Fibroblast of peridontal ligament (primary cell): ENCODE measurements at regions not wholly inside any gene's neighbourhood (a gene's known extent, or its start where the extent isn't known, plus 50 kb on each side); places are given as distances from the start of the nearest gene placed in this dataset.
"Not testable (repeated sequence)": the region's sequence is repeated elsewhere in the genome, so short reads cannot be mapped to it uniquely, and the experiment has no call there.

ENCODE experiments used
- DNase-seq: peaks from one replicate; pipeline ENCODE4 v3.0.0-alpha.2; 2010; ENCODE audit errors: extremely low read depth

DNA sequence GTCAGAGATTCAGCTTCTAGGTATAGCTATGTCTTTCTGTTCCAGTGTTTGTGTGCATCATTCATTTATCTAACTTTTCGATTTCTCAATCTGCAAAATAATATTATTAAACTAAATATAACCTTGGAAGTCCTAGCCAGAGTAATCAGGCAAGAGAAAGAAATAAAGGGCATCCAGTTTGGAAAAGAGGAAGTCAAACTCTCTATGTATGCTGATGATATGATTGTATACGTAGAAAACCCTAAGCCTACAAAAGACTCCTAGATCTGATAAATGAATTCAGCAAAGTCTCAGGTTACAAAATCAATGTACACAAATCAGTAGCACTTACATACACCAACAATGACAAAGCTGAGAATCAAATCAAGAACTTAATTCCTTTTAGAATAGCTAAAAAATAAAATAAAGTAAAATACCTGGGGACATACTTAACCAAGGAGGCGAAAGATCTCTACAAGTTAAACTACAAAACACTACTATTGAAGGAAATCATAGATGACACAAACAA is 718.2 kb downstream of the NTRK3 start:
- no peak for DNase-seq

- DNase-seq, result no peak
These were observed 719.2 kb downstream of the NTRK3 start for GRCh38 chr15:87537295-87537694.

DNA sequence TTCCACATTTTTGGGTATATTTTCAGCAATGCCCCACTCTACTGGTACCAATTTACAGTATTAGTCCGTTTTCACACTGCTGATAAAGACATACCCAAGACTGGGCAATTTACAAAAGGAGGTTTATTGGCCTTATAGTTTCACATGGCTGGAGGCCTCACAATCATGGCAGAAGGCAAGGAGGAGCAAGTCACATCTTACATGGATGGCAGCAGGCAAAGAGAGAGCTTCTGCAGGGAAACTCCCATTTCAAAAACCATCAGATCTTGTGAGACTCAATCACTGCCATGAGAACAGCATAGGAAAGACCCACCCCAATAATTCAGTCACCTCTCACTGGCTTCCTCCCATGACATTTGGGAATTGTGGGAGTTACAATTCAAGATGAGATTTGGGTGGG is 722.9 kb downstream of the NTRK3 start:
- not testable (repeated sequence) for DNase-seq

GRCh38 chr15:87528873-87529272 is 727.7 kb downstream of the NTRK3 start:
- DNase-seq, result peak; percentile 60

GRCh38 chr15:87527875-87528274 is 728.7 kb downstream of the NTRK3 start:
- DNase-seq, result no peak

DNA sequence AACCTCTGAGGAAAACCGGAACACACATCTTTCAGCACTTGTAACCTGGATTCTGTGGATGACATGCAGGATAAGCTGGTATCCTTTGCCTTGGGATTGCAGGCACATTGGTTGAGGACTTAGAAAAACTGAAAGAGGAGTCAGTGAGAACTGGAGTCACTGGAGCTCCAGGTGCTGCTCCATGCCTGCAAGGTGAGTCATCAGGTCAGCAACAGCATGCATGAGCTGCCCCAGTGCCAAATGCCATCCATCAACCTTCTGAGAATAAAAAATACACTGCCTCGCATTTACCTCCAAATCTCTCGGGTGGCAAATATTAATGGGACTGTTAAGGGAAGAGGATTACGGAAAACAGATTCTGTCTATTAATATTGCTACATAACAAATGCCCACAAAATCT is 729.1 kb downstream of the NTRK3 start:
- no peak for DNase-seq

DNA sequence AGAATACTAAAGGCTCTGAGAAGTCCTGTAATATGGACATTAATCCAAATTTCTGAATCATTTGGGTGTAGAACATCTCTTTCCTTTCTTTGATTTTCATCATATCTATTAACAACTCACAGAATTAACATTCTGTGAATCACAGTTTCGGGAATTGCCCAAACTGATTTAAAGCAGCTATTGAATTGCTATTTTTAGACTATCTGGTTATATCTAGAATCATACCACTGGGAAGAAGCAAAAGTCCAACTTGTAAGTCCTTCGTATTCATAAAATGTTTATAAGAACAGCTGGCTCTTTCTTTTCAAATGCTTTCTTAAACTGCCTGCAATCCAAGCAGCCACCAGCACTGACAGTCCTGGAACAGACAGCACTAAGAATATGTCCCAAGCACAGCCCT is 733.0 kb downstream of the NTRK3 start:
- peak; percentile 40 for DNase-seq

DNA sequence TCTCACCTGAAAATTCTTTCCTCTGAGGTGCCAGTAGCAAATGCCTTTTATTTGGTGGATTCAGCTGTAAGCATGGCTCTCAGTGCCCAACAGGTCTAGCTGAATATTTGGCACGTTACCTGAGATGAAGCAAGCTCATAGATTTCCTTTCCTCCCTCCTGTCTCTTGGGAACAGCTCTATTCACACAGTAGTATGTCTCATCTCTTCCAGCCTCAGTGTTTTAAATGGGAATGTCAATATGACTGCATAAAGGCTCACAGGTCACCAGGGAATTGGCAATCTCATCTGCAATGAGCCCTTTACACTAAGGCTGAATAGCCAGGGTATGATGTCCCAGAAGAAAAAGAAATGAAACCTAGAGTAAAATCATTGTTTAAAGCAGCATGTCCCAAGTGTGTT is 733.5 kb downstream of the NTRK3 start:
- DNase-seq, result peak; percentile 49

DNA sequence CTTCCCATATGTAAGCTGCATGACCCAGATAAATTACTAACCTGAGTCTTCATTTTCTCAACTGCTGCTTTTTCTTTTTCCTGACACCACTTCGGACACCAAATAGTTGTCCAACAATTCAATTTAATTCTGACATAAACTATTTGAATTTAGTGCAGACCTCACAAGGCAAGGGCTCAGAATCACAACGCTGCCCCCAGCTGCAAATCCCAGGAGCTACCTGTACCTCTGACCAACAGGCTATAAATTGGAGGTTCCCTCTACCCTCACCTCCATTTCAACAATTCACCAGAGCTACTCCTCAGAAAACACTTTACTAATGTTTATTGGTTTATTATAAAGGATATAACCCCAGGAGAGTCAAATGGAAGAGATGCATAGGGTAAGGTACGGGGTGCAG is 737.6 kb downstream of the NTRK3 start:
- DNase-seq, result no peak

GRCh38 chr15:87508086-87508485 is 748.5 kb downstream of the NTRK3 start:
- DNase-seq, result no peak

DNA sequence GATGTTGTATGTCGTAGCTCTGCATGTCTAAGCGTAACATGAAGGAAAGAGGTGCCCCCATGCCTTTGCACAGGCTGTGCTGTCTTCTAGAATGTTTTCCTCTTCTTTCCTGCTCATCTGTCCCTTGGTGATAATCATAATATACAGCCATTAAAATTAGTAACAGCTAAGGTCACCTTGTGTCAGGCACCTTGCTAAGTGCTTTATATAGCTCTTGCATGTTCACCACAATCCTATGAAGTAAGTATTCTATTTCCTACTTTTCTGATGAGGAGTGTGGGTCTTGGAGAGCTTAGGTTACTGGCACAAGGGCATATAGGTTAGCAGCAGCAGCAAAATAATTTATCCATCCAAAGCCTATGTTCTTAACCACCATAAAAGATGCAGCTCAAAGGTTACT is 754.4 kb downstream of the NTRK3 start:
- no peak for DNase-seq

DNA sequence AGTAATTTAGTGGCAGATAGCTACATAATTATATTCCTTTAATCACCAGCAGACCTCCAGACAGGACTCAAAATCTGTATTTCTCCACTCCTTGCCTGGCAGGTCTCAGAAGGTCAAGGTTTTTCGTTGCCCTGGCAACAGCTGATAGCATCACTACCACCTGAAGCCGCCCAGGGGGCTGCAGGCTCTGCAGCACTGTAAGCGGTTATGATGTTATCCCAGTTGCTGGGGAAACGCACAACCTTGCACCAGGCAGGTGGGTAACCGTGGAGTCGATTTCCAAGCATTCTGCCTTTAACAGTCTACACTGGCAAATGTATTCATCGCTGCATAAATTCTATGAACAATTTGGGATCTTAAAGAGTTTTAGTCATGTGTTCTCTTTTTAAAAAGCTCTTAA is 756.3 kb downstream of the NTRK3 start:
- DNase-seq, result no peak

GRCh38 chr15:87498560-87498959 is 758.0 kb downstream of the NTRK3 start:
- peak; percentile 42 for DNase-seq

DNA sequence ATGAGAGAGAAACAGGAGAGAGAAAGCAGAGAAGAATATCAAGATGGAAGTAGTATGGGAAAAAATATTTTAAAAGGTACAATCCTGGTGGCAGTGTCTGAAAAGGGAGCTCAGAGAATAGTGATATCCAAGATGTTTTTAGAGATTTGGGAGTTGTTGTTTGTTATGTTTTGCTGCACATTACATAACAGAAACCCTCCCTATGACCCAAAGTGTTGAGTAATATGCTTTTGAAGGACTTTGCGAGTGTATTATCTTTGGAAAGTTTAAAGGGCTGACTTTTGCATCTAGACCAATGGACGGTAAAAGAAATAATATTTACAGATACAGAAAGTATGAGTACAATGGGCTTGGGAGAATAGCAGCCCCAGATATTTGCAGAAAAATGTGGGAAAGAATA is 759.7 kb downstream of the NTRK3 start:
- DNase-seq, result no peak

DNA sequence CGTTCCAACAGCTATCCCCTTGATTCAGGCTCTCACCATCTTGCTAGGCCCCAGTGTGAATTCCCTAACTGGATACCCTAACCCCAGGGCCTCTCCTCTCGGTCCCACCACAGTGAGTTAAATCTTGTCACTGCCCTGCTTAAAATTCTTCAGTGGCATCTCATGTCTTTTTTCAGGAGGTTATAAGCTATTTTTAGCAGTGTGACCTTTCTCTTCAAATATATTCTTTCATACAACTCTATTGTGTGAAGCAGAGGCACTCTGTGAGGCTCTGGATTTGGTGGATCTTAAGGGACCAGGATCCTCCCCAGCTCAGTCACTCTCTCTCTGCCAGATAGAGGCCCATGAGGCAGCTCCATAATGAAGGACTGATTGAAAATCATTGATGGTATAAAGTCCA is 760.4 kb downstream of the NTRK3 start:
- DNase-seq, result no peak

DNA sequence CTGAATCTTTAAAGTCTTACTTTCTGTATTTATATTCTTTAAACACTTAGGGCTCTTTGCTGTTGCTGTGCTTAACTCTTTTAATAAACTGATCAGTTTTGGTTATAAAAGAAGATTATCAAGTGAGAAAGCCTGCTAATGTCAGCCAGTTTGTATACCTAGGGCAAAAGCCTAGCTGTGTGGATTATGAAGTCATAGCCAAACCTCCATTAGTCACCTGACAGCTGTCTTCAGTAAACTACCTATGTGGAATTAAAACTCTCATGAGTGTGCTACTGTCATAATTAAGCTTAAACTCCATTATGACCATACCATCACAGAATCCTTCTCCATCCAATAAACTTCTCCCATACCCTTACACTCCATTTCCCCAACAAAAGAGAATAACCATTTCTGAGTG is 762.7 kb downstream of the NTRK3 start:
- no peak for DNase-seq

GRCh38 chr15:87492321-87492720 is 764.2 kb downstream of the NTRK3 start:
- no peak for DNase-seq

DNA sequence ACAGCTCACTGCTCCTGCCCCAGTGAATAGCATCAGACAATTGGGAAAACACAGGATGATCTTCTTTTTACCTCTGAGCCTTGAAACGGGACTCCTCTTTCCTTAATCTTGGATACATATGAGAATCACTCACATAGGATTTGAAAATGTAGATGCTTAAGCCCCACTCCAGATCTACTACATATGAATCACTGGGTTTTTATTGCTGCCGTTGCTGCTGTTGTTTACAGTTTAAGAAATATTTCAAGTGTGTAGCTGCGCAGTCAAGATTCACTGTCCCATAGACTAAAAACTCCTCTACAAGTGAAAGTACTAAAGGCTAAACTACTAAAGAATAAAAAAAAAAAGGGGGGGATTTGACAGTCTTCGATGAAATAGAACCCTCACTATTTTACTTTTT is 765.9 kb downstream of the NTRK3 start:
- DNase-seq, result no peak

GRCh38 chr15:87489902-87490665 is 766.5 kb downstream of the NTRK3 start:
- DNase-seq, result no peak

- DNase-seq, result no peak
These were observed 767.1 kb downstream of the NTRK3 start for GRCh38 chr15:87489456-87489855.

DNA sequence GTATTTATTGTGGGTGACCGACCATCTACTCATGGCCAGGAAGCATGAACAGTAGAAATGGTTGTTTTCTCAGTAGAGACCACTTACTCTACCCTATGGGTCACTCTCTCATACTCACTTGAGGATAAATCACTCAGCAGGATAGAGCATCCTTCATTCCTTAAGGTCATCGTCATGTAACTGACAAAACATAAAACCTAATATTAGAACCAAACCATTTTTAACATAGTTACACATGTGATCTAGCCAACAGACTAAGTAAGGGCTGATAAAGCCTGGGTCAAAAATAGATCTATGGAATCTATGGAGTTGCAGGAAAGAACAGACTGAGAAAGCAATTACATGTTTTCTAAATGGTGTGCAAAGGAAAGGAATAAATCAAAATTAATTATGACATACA is 769.1 kb downstream of the NTRK3 start:
- DNase-seq, result no peak

GRCh38 chr15:87483468-87483867 is 773.1 kb downstream of the NTRK3 start:
- DNase-seq, result no peak

- no peak for DNase-seq
These were observed 775.4 kb downstream of the NTRK3 start for GRCh38 chr15:87481126-87481525.

DNA sequence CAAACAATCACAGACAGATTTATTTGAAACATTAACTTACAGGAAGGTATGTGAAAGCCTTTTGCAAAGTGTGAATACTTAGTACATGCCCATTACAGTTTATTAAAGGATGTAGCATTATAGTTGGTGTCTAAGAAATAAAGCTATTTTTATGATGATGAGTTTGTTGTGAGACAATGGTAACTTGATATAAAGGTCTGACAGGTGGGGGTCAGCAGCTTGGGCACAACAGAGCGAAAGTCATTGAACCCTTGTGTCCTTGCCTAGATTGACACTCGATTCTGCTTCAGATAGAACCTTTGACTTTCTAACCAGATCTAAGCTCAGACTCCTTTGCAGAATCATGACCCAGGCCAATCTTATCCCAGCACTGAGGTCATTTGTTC is 777.9 kb downstream of the NTRK3 start:
- DNase-seq, result no peak
